ENCODE measurements at regions not wholly inside any gene's neighbourhood (a gene's known extent, or its start where the extent isn't known, plus 50 kb on each side); places are given as distances from the start of the nearest gene placed in this dataset.

- H3K4me3 ChIP-seq, result no peak overlapping the region
- no peaks in the 10 kb centered on the region for H3K9me3 ChIP-seq
- no peaks in the 10 kb centered on the region for H3K27me3 ChIP-seq
- H3K9ac ChIP-seq (ENCODE audit: low read depth in 2 of 2, low read length in 2 of 2), result no peak overlapping the region
- no peaks in the 10 kb centered on the region for H3K36me3 ChIP-seq
- intact Hi-C loops (cut with DNase I), result no loop called here
- no peak for TF ChIP-seq CTCF (IDR thresholded peaks at IDR 0.05)
- DNase-seq, result no peak
- no peak overlapping the region for H3K27ac ChIP-seq
- H3K4me1 ChIP-seq, result no peaks in the 10 kb centered on the region
Measured at GRCh38 chr6:150702675-150703074, 103.0 kb downstream of the PLEKHG1 start.

- H3K4me1 ChIP-seq, result no peaks in the 10 kb centered on the region
- H3K27ac ChIP-seq, result peak overlapping the region; percentile 22
- H3K9ac ChIP-seq (ENCODE audit: low read depth in 2 of 2, low read length in 2 of 2), result peak overlapping the region in 1 of 2 donors; percentile 1
- H3K36me3 ChIP-seq, result no peaks in the 10 kb centered on the region
- DNase-seq, result no peak
- intact Hi-C loops (cut with DNase I), result no loop called here
- no peaks in the 10 kb centered on the region for H3K9me3 ChIP-seq
- no peaks in the 10 kb centered on the region for H3K27me3 ChIP-seq
- TF ChIP-seq CTCF (IDR thresholded peaks at IDR 0.05), result no peak
- no peak overlapping the region for H3K4me3 ChIP-seq
Measured at GRCh38 chr6:150704447-150705192, 104.9 kb downstream of the PLEKHG1 start.

- Histone ChIP-seq H3K4me1 (no peaks in the 10 kb centered on the region), H3K27ac (no peak overlapping the region), H3K27me3 (no peaks in the 10 kb centered on the region), H3K36me3 (no peaks in the 10 kb centered on the region), H3K9me3 (no peaks in the 10 kb centered on the region), H3K9ac (ENCODE audit: low read depth in 2 of 2, low read length in 2 of 2) (no peak overlapping the region), H3K4me3 (no peak overlapping the region)
- intact Hi-C loops (cut with DNase I), result no loop called here
- DNase-seq, result no peak
- no peak for TF ChIP-seq CTCF (IDR thresholded peaks at IDR 0.05)
Measured at GRCh38 chr6:150705392-150705791, 105.7 kb downstream of the PLEKHG1 start.

- H3K27me3 ChIP-seq, result no peaks in the 10 kb centered on the region
- no peaks in the 10 kb centered on the region for H3K36me3 ChIP-seq
- peak; percentile 78 for DNase-seq
- no peaks in the 10 kb centered on the region for H3K4me1 ChIP-seq
- intact Hi-C loops (cut with DNase I), result no loop called here
- TF ChIP-seq CTCF (IDR thresholded peaks at IDR 0.05), result no peak
- no peak overlapping the region for H3K4me3 ChIP-seq
- no peaks in the 10 kb centered on the region for H3K9me3 ChIP-seq
- no peak overlapping the region for H3K9ac ChIP-seq (ENCODE audit: low read depth in 2 of 2, low read length in 2 of 2)
- no peak overlapping the region for H3K27ac ChIP-seq
Measured at GRCh38 chr6:150710236-150710635, 110.6 kb downstream of the PLEKHG1 start.

- H3K4me1 ChIP-seq, result no peaks in the 10 kb centered on the region
- no peak overlapping the region for H3K4me3 ChIP-seq
- no peaks in the 10 kb centered on the region for H3K27me3 ChIP-seq
- peak overlapping the region in 1 of 2 donors; percentile 49 for H3K9ac ChIP-seq (ENCODE audit: low read depth in 2 of 2, low read length in 2 of 2)
- H3K27ac ChIP-seq, result no peak overlapping the region
- H3K9me3 ChIP-seq, result no peaks in the 10 kb centered on the region
- no peak for TF ChIP-seq CTCF (IDR thresholded peaks at IDR 0.05)
- intact Hi-C loops (cut with DNase I), result no loop called here
- DNase-seq, result no peak
- H3K36me3 ChIP-seq, result no peaks in the 10 kb centered on the region
Measured at GRCh38 chr6:150711061-150711460, 111.4 kb downstream of the PLEKHG1 start.

All from colonic mucosa (tissue), 4 donors.